IPS-NIHi11 (cell line): ENCODE measurements at regions not wholly inside any gene's neighbourhood (a gene's known extent, or its start where the extent isn't known, plus 50 kb on each side); places are given as distances from the start of the nearest gene placed in this dataset.
"Not testable (repeated sequence)": the region's sequence is repeated elsewhere in the genome, so short reads cannot be mapped to it uniquely, and the experiment has no call there.

Source experiments
- DNase-seq: peaks from one replicate; pipeline ENCODE4 v3.0.0; 2012; ENCODE audit warnings: mixed read lengths, low spot score

DNA sequence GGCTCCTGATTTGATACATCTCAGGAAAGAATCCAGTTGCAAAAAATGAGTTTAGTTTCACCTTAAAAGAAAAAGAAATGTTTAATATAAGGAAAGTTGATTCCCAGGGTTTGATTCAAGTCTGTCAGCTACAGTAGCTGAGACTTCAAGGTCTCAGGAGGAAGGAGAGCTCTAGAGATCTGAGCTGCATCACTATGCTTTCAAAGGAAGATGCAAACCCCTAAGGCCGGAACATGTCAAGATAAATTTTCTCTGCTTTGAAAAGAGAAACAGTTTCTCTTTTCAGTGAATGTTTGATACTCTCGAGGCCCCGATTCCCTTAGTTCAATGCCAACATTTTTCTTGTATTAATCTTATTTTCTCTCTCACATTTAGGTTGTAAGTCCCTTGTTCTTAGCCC lies 128.6 kb downstream of the RGPD3 start:
- no peak for DNase-seq

DNA sequence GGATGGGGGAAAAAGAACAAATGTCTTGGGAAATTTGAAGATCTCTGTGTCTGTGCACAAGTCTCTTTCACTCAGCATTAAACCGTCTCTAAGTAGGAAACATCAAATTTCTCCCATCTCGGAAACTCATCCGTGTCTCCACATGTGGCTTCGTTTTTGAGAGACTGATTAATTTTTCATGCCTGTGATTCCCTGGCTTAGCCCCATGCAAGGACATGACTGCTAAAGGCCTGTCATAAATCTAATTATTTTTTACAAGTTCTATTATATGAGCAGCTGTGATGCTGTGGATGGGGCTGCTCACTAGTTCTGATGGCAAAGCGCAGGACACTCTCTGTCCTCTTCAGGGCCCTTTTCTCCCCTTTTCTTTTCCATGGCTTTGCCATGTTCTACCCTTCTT lies 129.1 kb downstream of the RGPD3 start:
- DNase-seq, result no peak

DNA sequence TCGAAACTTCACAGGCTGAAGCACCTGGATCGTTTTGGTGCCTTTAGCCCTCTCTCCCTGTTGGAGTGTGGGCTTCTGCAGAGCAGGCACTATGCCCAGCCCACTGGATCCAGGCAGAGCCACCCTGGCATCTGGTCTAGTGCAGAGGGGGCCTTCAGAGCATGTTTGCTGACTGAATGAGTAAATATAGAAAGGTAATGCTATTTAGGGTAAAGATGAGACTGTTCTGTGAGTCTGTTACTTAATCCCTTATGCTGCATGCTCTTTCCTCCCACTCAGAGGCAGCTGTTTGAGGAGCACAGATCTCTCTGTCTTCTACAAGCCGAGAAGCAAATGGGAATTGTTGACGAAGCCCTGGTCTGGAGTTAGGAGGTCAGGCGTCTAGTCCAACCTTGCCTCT lies 130.2 kb downstream of the RGPD3 start:
- no peak for DNase-seq

DNA sequence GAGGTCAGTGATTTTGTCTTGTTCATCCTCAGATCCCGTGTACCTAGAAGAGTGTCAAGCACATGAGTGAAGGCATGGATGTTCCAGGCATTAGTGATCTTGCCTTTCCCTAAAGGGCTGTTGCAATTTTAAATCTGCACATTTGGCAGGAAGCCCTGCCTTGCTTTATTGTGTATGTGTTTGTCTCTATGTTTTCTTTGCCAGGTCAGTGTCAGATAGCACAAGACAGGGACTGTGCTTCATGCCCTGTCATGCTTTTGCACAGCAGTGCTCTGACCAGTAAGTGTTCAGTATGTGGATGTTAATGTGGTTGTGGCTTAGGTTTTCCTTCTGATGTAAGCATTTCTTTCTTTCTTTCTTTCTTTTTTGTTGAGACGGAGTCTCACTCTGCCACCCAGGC lies 131.5 kb downstream of the RGPD3 start:
- no peak for DNase-seq

DNA sequence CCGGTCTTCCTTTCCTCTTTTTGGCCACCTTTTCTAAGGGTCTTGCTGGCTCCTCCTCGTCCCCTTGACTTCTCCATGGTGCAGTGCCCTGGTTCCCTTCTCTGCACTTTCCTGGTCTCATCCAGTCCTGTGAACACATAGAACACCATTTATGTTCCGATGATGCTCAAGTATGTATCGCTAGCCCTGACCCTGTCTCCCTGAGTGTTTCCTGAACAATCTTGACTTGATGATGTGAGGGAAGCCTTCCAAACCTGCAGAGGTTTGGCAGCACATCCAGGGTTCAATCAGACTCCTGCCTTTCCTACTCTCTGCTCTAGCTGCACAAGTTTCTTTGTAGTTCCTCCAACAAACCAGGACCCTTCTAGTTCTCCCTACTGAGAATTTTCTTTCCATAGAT lies 132.1 kb downstream of the RGPD3 start:
- DNase-seq, result no peak

DNA sequence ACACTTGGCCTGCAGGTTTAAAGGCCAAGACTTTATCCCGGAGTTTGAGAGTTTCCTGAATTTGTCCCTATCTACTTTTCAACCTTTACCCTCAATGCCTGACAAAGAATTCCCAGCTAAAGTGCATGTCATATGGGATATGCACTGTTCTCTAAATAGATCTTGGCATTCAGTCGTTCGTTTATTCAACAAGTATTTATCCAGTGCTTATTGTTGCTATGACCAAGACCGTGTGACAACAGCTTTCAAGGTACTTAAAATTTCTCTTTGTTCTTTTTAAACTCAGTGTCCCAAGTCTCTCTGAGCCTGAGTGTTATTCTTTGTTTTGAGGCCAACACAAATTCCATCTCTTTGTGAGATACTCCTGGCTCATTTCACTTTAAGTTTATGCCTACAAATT lies 133.4 kb downstream of the RGPD3 start:
- no peak for DNase-seq

DNA sequence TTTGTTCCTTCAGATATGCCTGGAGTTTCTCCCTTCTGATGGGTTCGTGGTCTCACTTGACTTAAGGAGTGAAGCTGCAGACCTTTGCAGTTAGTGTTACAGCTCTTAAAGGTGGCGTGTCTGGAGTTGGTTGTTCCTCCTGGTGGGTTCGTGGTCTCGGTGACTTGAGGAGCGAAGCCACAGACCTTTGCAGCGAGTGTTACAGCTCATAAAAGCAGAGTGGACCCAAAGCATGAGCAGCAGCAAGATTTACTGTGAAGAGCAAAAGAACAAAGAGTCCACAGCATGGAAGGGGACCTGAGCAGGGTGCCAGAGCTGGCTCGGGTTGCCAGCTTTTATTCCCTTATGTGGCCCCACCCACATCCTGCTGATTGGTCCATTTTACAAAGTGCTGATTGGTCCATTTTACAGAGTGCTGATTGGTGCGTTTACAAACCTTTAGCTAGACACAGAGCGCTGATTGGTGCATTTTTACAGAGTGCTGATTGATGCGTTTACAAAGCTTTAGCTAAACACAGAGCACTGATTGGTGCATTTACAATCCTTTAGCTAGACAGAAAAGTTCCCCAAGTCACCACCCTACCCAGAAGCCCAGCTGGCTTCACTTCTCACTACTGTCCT lies 134.8 kb downstream of the RGPD3 start:
- DNase-seq, result not testable (repeated sequence)

DNA sequence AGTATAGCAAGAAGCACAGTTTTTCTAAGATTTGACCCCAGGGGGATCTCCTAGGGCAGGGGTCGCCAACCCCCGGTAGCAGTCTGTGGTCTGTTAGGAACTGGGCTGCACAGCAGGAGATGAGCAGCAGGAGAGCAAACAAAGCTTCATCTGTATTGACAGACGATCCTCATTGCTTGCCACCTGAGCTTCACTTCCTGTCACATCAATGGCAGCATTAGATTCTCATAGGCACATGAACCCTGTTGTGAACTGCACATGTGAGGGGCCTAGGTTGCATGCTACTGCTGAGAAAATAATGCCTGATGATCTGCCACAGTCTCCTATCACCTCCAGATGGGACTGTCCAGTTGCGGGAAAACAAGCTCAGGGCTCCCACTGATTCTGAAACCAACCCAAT lies 136.2 kb downstream of the RGPD3 start:
- no peak for DNase-seq

DNA sequence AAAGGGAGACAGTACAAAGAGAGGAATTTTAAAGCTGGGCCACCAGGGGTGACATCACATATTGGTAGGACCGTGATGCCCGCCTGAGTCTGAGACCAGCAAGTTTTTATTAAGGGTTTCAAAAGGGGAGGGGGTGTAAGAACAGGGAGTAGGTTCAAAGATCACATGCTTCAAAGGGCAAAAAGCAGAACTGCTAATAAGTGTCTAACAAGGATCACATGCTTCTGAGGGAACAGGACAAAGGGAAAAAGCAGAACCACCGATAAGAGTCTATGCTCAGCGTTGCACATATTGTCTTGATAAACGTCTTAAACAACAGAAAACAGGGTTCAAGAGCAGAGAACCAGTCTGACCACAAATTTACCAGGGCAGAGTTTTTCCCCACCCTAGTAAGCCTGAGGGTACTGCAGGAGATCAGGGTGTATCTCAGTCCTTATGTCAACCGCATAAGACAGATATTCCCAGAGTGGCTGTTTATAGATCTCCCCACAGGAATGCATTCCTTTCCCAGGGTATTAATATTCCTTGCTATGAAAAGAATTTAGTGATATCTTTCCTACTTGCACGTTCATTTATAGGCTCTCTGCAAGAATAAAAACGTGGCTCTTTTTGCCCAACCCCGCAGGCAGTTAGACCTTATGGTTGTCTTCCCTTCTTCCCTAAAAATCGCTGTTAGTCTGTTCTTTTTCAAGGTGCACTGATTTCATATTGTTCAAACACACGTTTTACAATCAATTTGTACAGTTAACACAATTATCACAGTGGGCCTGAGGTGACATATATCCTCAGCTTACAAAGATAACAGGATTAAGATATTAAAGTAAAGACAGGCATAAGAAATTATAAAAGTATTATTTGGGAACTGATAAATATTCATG lies 136.5 kb upstream of the UXS1 start:
- DNase-seq, result not testable (repeated sequence)

DNA sequence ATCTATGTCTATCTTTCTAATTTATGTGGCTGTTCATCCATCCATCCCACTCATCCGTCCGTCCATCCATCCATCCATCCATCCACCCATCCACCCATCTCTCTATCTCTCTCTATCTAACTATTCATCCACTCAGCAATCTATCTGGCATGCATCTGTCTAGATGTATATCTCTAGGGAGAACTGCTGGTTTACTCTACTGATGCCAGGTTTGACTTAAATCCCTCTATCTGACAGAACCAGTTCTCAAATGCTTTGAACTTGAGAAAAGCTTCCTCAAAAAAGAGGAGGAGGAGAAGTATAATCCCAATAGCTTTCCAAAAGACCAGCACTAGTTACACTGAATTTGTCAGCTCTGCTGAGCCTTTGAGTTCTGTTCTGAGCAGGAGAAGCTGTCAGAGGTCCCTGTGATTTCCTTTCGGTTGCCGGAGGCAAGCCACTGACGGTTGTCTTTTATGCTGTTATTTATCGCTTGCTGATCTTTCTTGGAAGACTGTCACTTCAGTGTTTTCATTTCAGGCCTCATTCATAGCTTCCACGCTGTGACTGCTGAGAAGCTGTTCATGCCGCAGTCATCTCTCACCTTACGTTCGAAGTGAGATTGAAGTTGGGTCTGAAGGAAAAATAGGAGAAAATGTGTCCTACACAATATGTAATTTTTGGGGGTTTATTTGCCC lies 129.4 kb upstream of the UXS1 start:
- DNase-seq, result no peak

DNA sequence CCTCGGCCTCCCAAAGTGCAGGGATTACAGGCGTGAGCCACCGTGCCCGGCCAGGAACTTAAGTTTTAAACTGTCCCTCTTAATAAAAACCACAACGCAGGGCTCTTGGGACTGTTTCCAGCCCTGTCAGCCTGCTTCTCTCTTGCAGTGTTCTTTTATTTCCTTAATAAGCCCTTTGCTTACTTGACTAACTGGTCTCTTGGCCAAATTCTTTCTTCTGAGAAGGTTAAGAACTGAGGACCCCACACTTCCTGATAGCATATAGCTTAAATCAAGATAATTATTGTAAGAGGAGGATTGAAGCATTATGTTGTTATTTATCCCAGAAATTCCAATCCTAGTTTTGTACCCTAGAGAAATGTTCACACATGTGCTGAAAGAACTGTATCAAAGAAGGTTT lies 128.2 kb upstream of the UXS1 start:
- no peak for DNase-seq

DNA sequence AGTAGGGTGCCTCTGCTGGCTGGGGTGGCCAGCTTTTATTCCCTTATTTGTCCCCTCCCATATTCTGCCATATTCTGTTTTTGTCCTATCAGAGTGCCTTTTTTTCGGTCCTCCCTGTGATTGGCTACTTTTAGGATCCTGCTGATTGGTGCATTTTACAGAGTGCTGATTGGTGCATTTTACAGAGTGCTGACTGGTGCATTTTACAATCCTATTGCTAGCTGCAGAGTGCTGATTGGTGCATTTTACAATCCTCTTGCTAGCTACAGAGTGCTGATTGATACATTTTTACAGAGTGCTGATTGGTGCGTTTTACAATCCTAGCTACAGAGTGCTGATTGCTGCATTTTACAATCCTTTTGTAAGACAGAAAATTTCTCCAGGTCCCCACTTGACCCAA lies 126.3 kb upstream of the UXS1 start:
- DNase-seq, result not testable (repeated sequence)

DNA sequence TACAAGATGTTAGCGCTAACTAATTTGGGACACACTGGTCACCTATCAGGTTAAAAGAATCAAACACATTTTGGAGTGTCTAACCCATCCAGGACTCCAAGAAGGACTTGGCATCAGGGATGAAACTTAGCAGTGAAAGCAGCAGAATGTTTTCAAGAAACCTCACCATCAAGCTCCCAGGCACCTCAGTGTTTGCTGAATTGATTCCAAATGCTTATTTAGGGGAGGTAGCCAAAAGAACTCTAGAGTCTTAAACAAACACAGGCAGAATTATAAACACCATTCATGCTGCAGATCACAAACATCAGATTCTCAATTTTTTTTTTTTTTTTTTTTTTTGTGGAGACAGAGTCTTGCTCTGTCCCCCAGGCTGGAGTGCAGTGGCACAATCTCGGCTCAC lies 122.8 kb upstream of the UXS1 start:
- DNase-seq, result no peak

DNA sequence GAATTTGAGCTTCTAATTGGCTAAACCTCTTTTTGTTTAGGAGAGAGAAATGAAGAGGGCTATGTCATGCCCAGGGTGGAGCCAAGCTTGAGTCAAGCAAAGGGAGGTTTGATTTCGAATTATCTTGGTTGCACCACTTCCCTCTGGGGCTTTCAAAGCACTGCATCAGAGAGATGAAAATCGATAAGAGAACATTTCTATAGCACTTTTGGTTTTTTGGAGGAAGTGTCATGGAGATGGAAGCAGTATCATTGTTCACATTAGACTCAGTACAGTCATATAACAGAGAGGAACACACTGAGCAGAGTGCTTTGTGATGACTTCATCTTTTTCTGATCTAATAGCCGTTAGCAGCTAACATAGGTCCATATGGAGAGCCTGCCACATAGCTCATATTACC lies 120.3 kb upstream of the UXS1 start:
- no peak for DNase-seq

DNA sequence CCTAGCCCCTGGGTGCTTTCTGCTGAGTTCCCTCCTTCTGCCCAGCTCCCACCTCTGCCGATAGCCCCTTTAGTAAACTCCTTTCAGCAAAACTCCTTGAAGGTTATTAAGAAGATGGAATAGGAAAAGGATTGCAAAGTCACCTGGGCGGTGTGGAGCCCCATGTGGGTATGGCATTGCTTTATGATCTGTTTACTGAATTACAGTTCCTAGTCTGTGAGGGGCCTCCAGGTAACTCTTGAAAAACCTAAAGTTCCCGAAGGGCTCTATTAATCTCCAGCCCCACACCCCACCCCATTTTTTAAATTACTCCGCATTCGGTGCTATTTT lies 116.9 kb upstream of the UXS1 start:
- no peak for DNase-seq

DNA sequence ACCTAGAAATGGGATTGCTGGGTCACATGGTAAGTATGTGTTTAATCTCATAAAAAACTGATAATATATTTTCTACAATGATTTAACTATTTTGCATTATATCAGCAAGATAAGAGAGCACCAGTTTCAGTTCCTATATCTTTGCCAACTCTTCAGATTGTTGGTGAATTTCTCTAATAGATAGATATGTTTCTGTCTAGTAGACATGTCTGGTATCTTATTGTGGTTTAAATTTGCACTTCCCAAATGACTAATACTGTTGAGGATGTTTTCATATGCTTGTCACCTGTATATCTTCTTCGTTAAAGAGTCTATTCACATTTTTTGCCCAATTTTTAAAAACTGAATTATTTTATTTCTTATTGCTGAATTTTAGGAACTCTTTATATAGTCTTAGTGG lies 113.8 kb upstream of the UXS1 start:
- no peak for DNase-seq

DNA sequence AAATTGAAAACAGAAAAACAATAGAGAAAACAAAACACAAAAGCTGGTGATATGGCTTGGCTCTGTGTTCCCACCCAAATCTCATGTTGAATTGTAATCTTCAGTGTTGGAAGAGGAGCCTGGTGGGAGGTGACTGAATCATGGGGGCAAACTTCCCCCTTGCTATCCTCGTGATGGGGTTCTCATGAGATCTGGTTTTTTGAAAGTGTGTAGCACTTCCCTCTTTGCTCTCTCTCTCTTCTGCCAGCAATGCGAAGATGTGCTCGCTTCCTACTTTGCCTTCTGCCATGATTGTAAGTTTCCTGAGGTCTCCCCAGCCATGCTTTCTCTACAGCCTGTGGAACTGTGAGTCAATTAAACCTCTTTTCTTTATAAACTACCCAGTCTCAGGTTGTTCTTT lies 112.3 kb upstream of the UXS1 start:
- no peak for DNase-seq

DNA sequence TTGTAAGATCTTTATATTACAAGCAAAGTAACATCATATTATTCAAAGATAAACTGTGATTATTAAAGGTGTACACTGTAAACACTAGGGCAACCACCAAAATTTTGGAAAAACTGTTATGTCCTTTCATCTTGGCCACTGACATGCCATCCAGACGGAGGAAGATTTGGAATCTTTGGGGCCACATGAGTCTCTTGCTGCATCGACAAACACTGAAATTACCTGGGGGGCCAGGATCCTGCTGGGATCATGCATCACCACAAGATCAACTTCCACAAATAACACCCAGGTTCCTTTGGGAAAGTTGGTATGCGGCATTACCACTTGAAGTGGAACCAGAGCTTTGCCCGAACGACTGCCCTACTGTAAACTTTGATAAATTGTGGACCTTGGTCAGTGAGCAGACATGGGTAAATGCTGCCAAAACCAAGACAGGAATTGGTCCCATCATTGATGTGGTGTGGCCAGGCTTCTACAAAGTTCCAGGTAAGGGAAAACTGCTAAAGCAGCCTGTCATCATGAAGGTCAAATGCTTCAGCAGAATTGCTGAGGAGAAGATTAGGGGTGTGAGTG lies 110.6 kb upstream of the UXS1 start:
- DNase-seq, result no peak

DNA sequence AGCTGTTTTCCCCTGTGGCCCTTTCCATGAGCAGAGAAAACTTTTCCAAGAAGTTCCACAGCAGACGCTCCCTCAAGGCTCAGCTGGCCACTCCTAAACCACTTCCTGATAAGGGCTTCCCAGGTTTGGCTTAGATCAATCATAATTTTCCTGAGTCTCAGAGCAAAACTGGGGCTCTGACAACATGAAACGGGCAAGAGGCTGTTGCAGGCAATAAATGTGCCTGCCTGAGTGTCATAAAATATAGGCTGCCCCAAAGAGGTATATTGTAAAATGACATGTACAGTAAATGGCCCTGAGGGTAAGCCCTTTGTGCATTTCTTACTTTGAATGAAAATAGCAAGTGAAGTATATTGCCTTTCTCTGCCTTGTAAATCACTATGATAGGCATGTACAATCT lies 105.6 kb upstream of the UXS1 start:
- no peak for DNase-seq

DNA sequence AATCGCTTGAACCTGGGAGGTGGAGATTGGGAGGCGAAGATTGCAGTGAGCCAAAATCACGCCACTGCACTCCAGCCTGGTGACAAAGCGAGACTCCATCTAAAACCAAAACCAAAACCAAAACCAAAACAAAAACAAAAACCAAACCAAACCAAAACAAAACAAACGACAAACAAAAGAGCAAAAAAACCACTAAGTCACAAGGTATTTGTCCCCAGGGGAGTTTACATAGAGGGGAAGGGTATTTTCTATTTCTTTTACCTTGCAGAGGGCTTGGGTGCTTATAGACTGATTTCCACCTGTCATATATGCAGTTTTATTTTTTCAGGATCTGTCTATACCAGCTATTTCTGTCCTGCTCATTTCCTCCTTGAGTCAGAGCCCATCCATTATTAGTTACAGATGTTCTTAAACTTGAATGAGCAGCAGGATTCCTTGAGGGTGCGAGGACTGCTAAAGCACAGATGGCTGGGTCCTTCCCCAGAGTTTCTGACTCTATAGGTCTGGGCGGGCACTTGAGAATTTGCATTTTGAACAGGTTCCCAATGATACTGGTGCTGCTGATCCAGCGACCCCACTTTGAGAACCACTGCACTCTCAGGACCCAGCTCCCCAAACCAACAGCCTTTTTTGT lies 102.2 kb upstream of the UXS1 start:
- DNase-seq, result no peak

DNA sequence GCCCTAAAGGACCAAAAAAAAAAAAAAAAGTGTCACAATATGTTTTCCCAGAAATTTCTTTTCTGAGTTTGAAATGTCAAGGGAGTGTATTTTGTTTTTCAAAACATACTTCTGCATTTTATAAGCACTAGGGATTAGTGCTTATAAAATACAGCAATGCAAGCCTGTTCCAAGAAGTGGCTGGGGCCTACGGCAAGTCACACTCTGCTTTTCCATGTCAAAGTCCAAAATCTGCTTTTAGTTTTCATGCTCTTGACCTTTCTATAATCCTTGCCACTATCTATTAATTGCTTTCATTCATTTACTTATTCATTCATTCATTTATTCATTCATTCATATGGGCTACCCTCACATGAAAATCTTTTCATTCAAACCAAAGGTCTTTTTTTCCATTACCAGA lies 100.1 kb upstream of the UXS1 start:
- no peak for DNase-seq

DNA sequence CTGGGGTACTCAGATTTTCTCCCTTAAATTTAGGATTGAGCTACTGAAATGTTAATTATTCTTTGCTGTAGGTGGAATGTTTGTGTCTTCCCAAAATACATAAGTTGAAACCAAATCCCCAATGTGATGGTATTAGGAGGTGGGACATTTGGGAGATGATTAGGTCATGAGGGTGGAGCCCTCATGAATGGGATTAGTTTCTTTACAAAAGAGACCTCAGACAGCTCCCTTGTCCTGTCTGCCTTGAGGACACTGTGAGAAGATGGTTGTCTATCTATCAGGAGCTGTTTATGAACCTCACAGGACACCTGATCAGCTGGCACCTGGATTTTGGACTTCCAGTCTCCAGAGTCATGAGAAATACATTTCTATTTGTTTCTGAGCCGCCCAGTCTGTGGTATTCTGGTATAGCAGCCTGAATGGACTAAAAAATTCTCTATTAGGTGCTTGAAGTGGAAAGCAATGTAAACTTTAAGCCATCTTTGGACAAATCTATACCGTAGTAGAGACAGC lies 99.2 kb upstream of the UXS1 start:
- no peak for DNase-seq
